Testis (tissue), 2 donors: ENCODE measurements at regions not wholly inside any gene's neighbourhood (a gene's known extent, or its start where the extent isn't known, plus 50 kb on each side); places are given as distances from the start of the nearest gene placed in this dataset.

Source experiments
- CTCF ChIP-seq, 3 experiments: fragments of 450-650 bp in 2 of 3; fragments of 200-600 bp in 1 of 3; sonication (generic) in 1 of 3; IDR thresholded peaks; one replicate each; pipeline ENCODE4 v1.5.1; 2016 to 2019; ENCODE audit warnings: antibody characterized with exemption in 3 of 3, mild to moderate bottlenecking in 2 of 3, moderate library complexity in 1 of 3
- POLR2A ChIP-seq: fragments of 450-650 bp; IDR thresholded peaks from one replicate; pipeline ENCODE4 v1.6.1; 2017; ENCODE audit warnings: antibody characterized with exemption, mild to moderate bottlenecking, moderate library complexity

GRCh38 chr2:204081487-204082425 is 145.2 kb downstream of the ICOS start:
- TF ChIP-seq CTCF (IDR thresholded peaks at IDR 0.05): no peak
- TF ChIP-seq POLR2A: no peak
